Naive thymus-derived CD4-positive, alpha-beta T cell (primary cell): ENCODE measurements at regions not wholly inside any gene's neighbourhood (a gene's known extent, or its start where the extent isn't known, plus 50 kb on each side); places are given as distances from the start of the nearest gene placed in this dataset.
"Not testable (repeated sequence)": the region's sequence is repeated elsewhere in the genome, so short reads cannot be mapped to it uniquely, and the experiment has no call there.

Experiments used
- ATAC-seq: fragments of 150-1000 bp; cut with Tn5 transposase; 2 replicates; pipeline ENCODE4 v1.10.0; 2021; ENCODE audit warnings: mild to moderate bottlenecking, moderate library complexity
- CTCF ChIA-PET: fragments of 350-600 bp; sonication (Branson Sonifier 250); formaldehyde crosslinking; loops from one replicate; lab custom pipeline; 2021; ENCODE audit warnings: antibody characterized with exemption; lab: Charles Lee
- POLR2A ChIA-PET: fragments of 350-600 bp; sonication (Branson Sonifier 250); formaldehyde crosslinking; loops from one replicate; lab custom pipeline; 2021; ENCODE audit warnings: antibody characterized with exemption, inconsistent platforms; lab: Charles Lee
- DNase-seq, 9 donors: peaks; one replicate each; pipeline versions ENCODE4 v3.0.0 to v3.0.0-alpha.2; 2020 to 2022; ENCODE audit warnings: mixed read lengths in 1 of 9
- H3K27ac ChIP-seq: one replicate; pipeline ENCODE4 v1.7.0; 2013; ENCODE audit warnings: mild to moderate bottlenecking, low read depth, low read length, moderate library complexity
- H3K27me3 ChIP-seq, 2 donors: one replicate each; pipeline ENCODE4 v1.7.0; 2013; ENCODE audit warnings: low read length in 2 of 2, mild to moderate bottlenecking in 2 of 2, moderate library complexity in 2 of 2; ENCODE audit not compliant: control insufficient read depth in 2 of 2, insufficient read depth in 2 of 2
- H3K36me3 ChIP-seq, 3 experiments: 1 replicate in 2 of 3; 2 replicates in 1 of 3; pipeline ENCODE4 v1.7.0; 2013; ENCODE audit warnings: low read length in 3 of 3, mild to moderate bottlenecking in 3 of 3, moderate library complexity in 1 of 3; ENCODE audit not compliant: insufficient read depth in 3 of 3, control insufficient read depth in 2 of 3
- H3K4me1 ChIP-seq, 2 donors: one replicate each; pipeline ENCODE4 v1.7.0; 2013; ENCODE audit warnings: low read length in 2 of 2, mild to moderate bottlenecking in 2 of 2, moderate library complexity in 1 of 2; ENCODE audit not compliant: control insufficient read depth in 2 of 2, insufficient read depth in 2 of 2
- H3K4me3 ChIP-seq: 2 replicates; pipeline ENCODE4 v1.7.0; 2013; ENCODE audit warnings: mild to moderate bottlenecking, low read length
- H3K9me3 ChIP-seq, 3 experiments: 1 replicate in 2 of 3; 2 replicates in 1 of 3; pipeline ENCODE4 v1.7.0; 2013; ENCODE audit warnings: low read length in 3 of 3; ENCODE audit not compliant: control insufficient read depth in 2 of 3
- H3K27ac Mint-ChIP-seq, 9 donors: one replicate each; pipeline ENCODE4 v1.8.0; 2020 to 2022; ENCODE audit warnings: mixed read lengths in 9 of 9, mild to moderate bottlenecking in 8 of 9, moderate library complexity in 5 of 9, inconsistent platforms in 2 of 9
- H3K27me3 Mint-ChIP-seq, 5 donors: one replicate each; pipeline ENCODE4 v1.8.0; 2021 to 2022; ENCODE audit warnings: mixed read lengths in 5 of 5, mild to moderate bottlenecking in 1 of 5
- H3K36me3 Mint-ChIP-seq, 5 donors: one replicate each; pipeline ENCODE4 v1.8.0; 2020 to 2022; ENCODE audit warnings: mixed read lengths in 5 of 5, mild to moderate bottlenecking in 3 of 5, inconsistent platforms in 1 of 5
- H3K4me1 Mint-ChIP-seq, 7 donors: one replicate each; pipeline ENCODE4 v1.8.0; 2020 to 2022; ENCODE audit warnings: mixed read lengths in 7 of 7, mild to moderate bottlenecking in 3 of 7, inconsistent platforms in 1 of 7
- H3K4me3 Mint-ChIP-seq, 10 donors: one replicate each; pipeline ENCODE4 v1.8.0; 2020 to 2022; ENCODE audit warnings: mild to moderate bottlenecking in 10 of 10, mixed read lengths in 10 of 10, moderate library complexity in 6 of 10, inconsistent platforms in 2 of 10
- H3K9me3 Mint-ChIP-seq, 11 donors: one replicate each; pipeline ENCODE4 v1.8.0; 2020 to 2022; ENCODE audit warnings: mixed read lengths in 11 of 11, mild to moderate bottlenecking in 4 of 11, inconsistent platforms in 1 of 11, moderate library complexity in 1 of 11
- intact Hi-C, 2 donors: fragments of 100-400 bp; cut with micrococcal nuclease; formaldehyde crosslinking; loops; one replicate each; pipeline ENCODE4 v1.15.1; 2023

DNA sequence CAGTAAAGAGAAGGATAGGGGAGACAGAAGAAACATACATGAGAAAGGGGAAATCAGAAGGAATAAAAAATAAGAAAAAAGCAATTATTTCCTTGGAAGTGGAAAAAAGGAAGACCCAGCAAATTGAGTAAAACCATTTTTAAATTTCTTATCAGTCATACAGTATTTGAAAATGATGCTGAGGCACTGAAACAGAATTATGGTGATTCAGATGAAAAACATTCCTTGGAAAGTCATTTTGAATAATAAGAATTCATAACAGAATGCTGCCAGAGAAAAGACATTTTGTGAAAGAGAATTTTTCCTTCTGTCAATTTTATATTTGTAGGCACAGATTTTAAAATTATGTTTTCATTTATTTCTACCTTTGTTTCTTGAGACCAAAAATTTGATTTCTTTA, 895.5 kb upstream of the EPHA5 start:
- Mint-ChIP-seq H3K9me3 (peaks cover 0 to 18% (median 4%) of the 10 kb centered on the region in 11 donors), H3K4me3 (no peak overlapping the region), H3K27me3 (no peaks in the 10 kb centered on the region), H3K36me3 (no peaks in the 10 kb centered on the region), H3K27ac (no peak overlapping the region), H3K4me1 (no peaks in the 10 kb centered on the region)
- no peaks in the 10 kb centered on the region for H3K9me3 ChIP-seq
- DNase-seq (no peak), ATAC-seq (no peak)
- no peak overlapping the region for H3K4me3 ChIP-seq
- POLR2A ChIA-PET: no interaction called here
- no peak overlapping the region for H3K27ac ChIP-seq
- no peaks in the 10 kb centered on the region for H3K36me3 ChIP-seq
- CTCF ChIA-PET: no interaction called here
- no peaks in the 10 kb centered on the region for H3K4me1 ChIP-seq
- intact Hi-C loops: no loop called here
- no peaks in the 10 kb centered on the region for H3K27me3 ChIP-seq

- H3K9me3 ChIP-seq: no peaks in the 10 kb centered on the region
- CTCF ChIA-PET: no interaction called here
These were observed 894.8 kb upstream of the EPHA5 start for GRCh38 chr4:66564901-66565651.

GRCh38 chr4:66562276-66562806, 892.1 kb upstream of the EPHA5 start:
- no peak for ATAC-seq

More at GRCh38 chr4:66564901-66565651, 894.8 kb upstream of the EPHA5 start:
- Histone ChIP-seq H3K27me3 (no peaks in the 10 kb centered on the region), H3K4me3 (no peak overlapping the region), H3K27ac (no peak overlapping the region), H3K4me1 (no peaks in the 10 kb centered on the region), H3K36me3 (no peaks in the 10 kb centered on the region)
- no peaks in the 10 kb centered on the region for H3K4me1 Mint-ChIP-seq
- DNase-seq (no peak), ATAC-seq (no peak)
- no peaks in the 10 kb centered on the region for H3K36me3 Mint-ChIP-seq
- H3K27me3 Mint-ChIP-seq: no peaks in the 10 kb centered on the region
- H3K4me3 Mint-ChIP-seq: no peak overlapping the region
- intact Hi-C loops: no loop called here
- POLR2A ChIA-PET: no interaction called here
- H3K27ac Mint-ChIP-seq: no peak overlapping the region
- H3K9me3 Mint-ChIP-seq: peaks cover 0 to 18% (median 0%) of the 10 kb centered on the region in 11 donors

DNA sequence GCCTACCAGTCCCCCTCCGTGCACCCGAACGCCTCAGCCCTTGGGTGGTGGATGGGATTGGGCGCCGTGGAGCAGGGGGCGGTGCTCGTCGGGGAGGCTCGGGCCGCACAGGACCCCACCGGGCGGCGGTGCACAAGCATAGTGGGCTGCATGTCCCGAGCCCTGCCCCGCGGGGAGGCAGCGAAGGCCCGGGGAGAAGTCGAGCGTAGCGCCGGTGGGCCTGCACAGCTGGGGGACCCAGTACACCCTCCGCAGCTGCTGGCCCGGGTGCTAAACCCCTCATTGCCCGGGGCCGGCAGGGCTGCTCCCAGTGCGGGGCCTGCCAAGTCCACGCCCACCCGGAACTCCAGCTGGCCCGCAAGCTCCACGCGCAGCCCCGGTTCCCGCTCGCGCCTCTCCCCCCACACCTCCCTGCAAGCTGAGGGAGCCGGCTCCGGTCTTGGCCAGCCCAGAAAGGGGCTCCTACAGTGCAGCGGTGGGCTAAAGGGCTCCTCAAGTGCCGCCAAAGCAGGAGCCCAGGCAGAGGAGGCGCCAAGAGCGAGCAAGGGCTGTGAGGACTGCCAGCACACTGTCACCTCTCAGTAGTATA, 891.3 kb upstream of the EPHA5 start:
- H3K4me1 ChIP-seq, H3K4me3 Mint-ChIP-seq, H3K9me3 ChIP-seq, H3K36me3 ChIP-seq, intact Hi-C loops, H3K27ac Mint-ChIP-seq, H3K27ac ChIP-seq, H3K9me3 Mint-ChIP-seq, H3K36me3 Mint-ChIP-seq, POLR2A ChIA-PET, CTCF ChIA-PET, H3K4me1 Mint-ChIP-seq, H3K27me3 Mint-ChIP-seq, H3K27me3 ChIP-seq, DNase-seq, H3K4me3 ChIP-seq, ATAC-seq: not testable (repeated sequence)

More at GRCh38 chr4:66562276-66562806, 892.1 kb upstream of the EPHA5 start:
- H3K27ac Mint-ChIP-seq: no peak overlapping the region
- H3K4me3 Mint-ChIP-seq: no peak overlapping the region
- POLR2A ChIA-PET: no interaction called here
- H3K36me3 Mint-ChIP-seq: no peaks in the 10 kb centered on the region
- CTCF ChIA-PET: no interaction called here
- intact Hi-C loops: no loop called here
- H3K9me3 Mint-ChIP-seq: peaks cover 0 to 11% (median 0%) of the 10 kb centered on the region in 11 donors
- no peak for DNase-seq
- no peaks in the 10 kb centered on the region for H3K27me3 ChIP-seq
- H3K4me1 ChIP-seq: no peaks in the 10 kb centered on the region
- no peak overlapping the region for H3K4me3 ChIP-seq
- no peaks in the 10 kb centered on the region for H3K27me3 Mint-ChIP-seq
- no peaks in the 10 kb centered on the region for H3K36me3 ChIP-seq
- H3K27ac ChIP-seq: no peak overlapping the region
- no peaks in the 10 kb centered on the region for H3K4me1 Mint-ChIP-seq
- no peaks in the 10 kb centered on the region for H3K9me3 ChIP-seq

GRCh38 chr4:66558651-66559050, 888.4 kb upstream of the EPHA5 start:
- no peak for DNase-seq
- Mint-ChIP-seq H3K4me3 (no peak overlapping the region), H3K36me3 (no peaks in the 10 kb centered on the region), H3K9me3 (peaks cover 0 to 7% (median 3%) of the 10 kb centered on the region in 11 donors), H3K27me3 (no peaks in the 10 kb centered on the region), H3K27ac (no peak overlapping the region), H3K4me1 (no peaks in the 10 kb centered on the region)
- POLR2A ChIA-PET: no interaction called here
- no peak for ATAC-seq
- intact Hi-C loops: no loop called here
- Histone ChIP-seq H3K36me3 (no peaks in the 10 kb centered on the region), H3K4me3 (no peak overlapping the region), H3K27ac (no peak overlapping the region), H3K4me1 (no peaks in the 10 kb centered on the region), H3K9me3 (no peaks in the 10 kb centered on the region), H3K27me3 (no peaks in the 10 kb centered on the region)
- CTCF ChIA-PET: no interaction called here

GRCh38 chr4:66556651-66557278, 886.5 kb upstream of the EPHA5 start:
- intact Hi-C loops: no loop called here
- no peak for ATAC-seq
- Mint-ChIP-seq H3K27me3 (no peaks in the 10 kb centered on the region), H3K9me3 (peaks cover 0 to 12% (median 1%) of the 10 kb centered on the region in 11 donors), H3K4me1 (no peaks in the 10 kb centered on the region), H3K27ac (no peak overlapping the region), H3K4me3 (no peak overlapping the region), H3K36me3 (no peaks in the 10 kb centered on the region)
- ChIA-PET POLR2A (no interaction called here), CTCF (no interaction called here)
- H3K4me3 ChIP-seq: no peak overlapping the region
- no peak for DNase-seq
- no peak overlapping the region for H3K27ac ChIP-seq
- H3K27me3 ChIP-seq: no peaks in the 10 kb centered on the region
- H3K4me1 ChIP-seq: no peaks in the 10 kb centered on the region
- H3K9me3 ChIP-seq: no peaks in the 10 kb centered on the region
- H3K36me3 ChIP-seq: no peaks in the 10 kb centered on the region
